Epithelial cell of prostate (primary cell): ENCODE measurements at regions not wholly inside any gene's neighbourhood (a gene's known extent, or its start where the extent isn't known, plus 50 kb on each side); places are given as distances from the start of the nearest gene placed in this dataset.
A peak's percentile ranks its signal among the peaks of the same experiment; 100 is the strongest.

Experiments
- DNase-seq: peaks from one replicate; pipeline ENCODE4 v3.0.0-alpha.2; 2011; ENCODE audit warnings: low read depth, low spot score
- H3K27ac ChIP-seq: fragments of 450-650 bp; 2 replicates; pipeline ENCODE4 v1.5.1; 2017; ENCODE audit warnings: mild to moderate bottlenecking

DNA sequence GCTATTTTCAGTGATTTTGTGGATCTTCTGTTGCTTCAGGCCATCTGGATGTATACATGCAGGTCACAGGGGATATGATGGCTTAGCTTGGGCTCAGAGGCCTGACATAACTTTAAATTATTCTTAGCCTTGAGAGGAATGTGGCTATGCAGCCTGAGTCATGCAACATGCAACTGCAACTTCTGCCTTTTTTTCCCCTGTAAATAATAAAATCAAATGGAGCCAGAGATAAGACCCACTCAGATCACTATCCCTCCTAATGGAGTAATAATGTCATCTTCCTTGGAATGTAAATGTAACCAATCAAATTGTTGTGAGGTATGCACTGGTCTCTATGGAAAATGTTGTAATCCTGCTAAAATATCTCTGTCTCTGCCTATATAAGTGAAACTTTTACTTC lies 54.9 kb downstream of the MAGEB17 start:
- H3K27ac ChIP-seq = no peak overlapping the region
- DNase-seq = no peak

DNA sequence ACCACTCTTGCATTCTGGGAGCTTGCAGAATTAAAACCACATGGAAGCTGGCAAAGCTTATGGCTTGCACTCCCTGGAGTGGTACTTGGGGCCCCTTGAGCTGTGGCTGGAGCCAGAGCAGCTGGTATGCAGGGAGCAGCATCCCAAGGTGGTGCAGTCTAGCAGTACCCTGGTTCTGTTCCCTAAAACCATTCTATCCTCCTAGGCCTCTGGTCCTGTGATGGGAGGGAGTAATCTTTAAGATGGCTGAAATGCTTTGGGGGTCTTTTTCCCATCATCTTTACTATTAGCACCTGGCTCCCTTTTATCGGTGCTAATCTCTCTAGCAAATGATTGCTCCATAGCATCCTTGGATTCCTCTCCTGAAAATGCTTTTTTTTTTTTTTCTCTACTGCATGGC lies 56.1 kb downstream of the MAGEB17 start:
- H3K27ac ChIP-seq = no peak overlapping the region
- DNase-seq = no peak

DNA sequence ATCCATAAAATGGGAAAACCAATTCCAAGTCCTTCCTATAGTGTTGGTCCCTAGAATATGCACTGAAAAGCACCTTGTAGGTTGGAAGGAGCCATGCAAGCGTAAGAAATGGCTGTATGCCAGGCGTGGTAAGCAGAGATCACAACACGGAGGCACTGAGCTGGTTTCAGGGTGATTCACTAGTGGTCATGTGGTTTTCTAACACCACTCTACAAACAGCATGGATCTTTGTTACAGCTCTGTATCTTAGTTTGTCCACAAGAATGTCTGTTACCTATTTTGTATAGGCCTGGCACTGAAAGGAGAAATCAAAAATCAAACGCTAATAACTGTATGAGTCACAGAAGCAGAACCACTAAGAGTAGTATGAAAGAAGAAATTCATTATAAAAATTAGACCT lies 71.9 kb downstream of the MAGEB17 start:
- H3K27ac ChIP-seq = no peak overlapping the region
- DNase-seq = peak; percentile 75

DNA sequence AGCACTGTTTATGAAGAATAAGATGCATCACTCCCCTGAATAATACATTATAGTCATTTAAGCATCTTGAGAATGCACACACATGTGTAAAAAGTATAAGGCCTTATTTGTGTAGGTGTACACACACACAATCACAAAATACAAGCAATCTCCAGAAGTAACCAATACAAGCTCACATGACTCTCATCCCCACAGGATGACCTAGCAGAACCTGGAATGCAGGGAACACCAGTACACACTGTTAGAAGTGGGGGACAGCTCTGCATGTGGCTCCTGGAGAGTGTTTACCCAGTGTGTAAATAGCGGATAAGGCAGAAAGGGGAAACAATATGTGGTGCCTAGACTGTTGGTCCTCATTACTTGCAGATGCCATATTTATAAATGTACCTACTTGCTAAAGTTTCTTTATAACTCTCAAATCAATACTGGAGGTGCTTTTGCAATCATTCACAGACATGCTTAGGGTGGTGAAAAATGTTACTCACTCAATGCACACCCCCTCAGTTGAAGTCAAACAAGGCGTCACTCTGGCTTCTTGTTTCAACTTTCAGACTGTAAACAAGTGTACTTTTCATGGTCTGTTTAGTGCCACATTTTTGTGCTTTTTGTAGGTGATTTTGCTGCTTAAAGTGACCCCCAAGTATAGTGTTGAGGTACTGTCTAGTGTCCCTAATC lies 73.1 kb downstream of the MAGEB17 start:
- DNase-seq = no peak
- no peak overlapping the region for H3K27ac ChIP-seq

DNA sequence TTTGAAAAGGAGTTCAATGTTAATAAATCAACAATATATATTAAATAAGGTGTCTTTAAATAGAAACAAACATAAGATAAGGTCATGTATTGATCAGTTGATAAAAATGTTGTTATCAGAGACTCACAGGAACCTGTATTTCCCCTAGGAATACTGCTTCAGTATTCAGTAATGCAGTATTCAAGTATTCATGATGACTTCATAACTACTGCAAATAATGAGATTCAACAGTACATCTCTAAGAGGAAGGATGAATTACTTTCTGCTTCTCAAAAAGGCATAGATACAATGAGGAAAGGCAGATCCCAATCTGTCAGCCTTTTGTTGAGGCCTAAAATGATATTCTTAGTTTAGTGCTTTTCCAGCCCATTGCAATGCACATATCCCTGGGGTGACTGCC lies 73.7 kb downstream of the MAGEB17 start:
- no peak for DNase-seq
- H3K27ac ChIP-seq = no peak overlapping the region

GRCh38 chrX:16250296-16250695 lies 83.0 kb downstream of the MAGEB17 start:
- H3K27ac ChIP-seq = no peak overlapping the region
- DNase-seq = no peak

DNA sequence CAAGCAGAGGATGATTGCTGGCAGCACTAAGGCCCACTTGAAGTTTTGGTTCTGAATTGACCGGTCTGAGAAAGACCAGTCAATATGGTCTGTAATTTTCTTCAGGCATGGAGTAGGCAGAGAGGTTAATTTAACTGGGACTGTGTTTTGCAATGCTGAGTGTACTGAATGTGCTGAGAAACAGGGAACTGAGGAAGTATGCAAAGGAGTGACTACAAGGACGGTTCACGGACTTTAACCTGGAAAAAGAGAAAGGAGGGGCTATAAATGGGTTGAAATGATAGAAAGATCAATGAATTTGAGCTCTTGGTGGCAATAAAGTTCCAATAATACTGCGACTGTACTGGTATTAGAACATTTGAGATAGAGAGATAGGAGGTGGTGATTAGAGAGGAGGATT lies 84.5 kb downstream of the MAGEB17 start:
- no peak for DNase-seq
- no peak overlapping the region for H3K27ac ChIP-seq

DNA sequence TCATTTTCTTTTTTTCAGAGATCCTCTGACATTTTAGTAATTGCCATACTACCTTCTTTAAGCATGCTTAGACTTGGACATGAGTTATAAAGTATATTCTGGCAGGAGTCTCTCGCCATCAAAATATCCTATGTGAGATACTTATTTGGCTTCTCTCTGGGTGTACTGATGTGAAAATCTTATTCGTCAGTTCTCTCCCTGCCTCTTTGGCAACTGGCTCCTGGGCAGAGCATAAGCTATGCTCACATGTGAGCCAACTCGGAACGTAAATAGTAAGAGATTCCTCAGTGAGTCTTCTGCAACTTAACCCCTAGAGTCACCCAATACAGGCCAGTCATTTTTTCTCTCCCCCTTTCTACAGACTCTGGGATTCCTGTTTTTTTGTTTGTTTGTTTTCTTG lies 91.6 kb downstream of the MAGEB17 start:
- no peak for DNase-seq
- no peak overlapping the region for H3K27ac ChIP-seq

GRCh38 chrX:16267431-16267830 lies 100.2 kb downstream of the MAGEB17 start:
- DNase-seq = no peak

DNA sequence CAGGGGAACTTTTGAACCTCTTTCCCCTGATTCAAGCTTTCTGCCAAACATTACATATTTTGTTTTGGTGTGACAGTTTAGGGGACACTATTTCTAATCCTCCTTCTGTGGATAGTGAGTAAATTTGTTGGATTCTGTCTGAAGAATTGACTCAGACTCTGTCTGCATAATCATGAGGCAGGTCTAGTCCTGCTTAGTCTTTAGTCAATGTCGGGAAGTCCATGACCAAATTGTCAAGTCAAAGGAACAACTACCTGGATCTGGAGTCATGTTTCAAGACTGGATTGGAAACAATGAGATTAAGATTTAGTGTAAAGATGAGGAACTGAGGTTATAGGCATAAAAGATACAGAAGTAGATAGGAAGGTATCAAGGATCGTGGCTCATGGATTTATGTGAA lies 100.9 kb downstream of the MAGEB17 start:
- peak; percentile 3 for DNase-seq
- no peak overlapping the region for H3K27ac ChIP-seq

More at GRCh38 chrX:16267431-16267830, 100.2 kb downstream of the MAGEB17 start:
- no peak overlapping the region for H3K27ac ChIP-seq

DNA sequence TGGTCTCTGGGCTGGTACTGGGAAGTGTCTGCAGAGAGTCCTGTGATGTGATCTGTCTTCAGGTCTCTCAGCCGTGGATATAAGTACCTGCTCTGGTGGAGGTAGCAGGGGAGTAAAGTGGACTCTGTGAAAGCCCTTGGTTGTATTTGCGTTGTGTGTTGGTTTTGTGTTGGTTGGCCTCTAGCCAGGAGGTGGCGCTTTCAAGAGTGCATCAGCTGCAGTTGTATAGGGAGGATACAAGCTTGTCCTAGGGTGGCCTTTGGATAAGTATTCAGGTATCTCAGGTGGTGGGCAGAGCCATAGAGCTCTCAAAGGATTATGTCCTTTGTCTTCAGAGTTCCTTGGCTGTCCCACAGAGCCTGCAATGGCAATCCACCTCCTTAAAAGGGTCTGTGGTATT lies 111.6 kb downstream of the MAGEB17 start:
- no peak for DNase-seq
- H3K27ac ChIP-seq = no peak overlapping the region

- no peak for DNase-seq
- no peak overlapping the region for H3K27ac ChIP-seq
Observed at GRCh38 chrX:16282209-16282608, 114.9 kb downstream of the MAGEB17 start.

GRCh38 chrX:16284842-16285241 lies 117.6 kb downstream of the MAGEB17 start:
- DNase-seq = no peak
- H3K27ac ChIP-seq = no peak overlapping the region

DNA sequence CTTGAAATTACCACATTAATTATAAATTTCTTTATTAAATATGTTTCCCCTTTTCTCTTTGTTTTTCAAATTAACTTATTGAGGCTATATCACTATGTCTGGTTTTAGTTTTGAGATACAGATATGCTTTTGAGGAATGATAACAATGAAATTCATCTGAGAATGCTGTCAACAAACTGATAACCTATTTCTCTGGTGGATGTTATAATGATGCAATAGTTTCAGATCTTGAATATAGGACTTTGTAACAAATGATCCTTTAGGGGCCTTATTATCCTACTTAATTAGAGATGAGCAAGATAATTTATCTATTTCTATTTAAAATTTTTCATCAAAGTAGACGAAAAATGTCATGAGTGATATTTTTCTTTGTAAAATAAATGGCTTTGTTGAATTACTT lies 123.7 kb downstream of the MAGEB17 start:
- H3K27ac ChIP-seq = no peak overlapping the region
- DNase-seq = no peak

- DNase-seq = no peak
- H3K27ac ChIP-seq = no peak overlapping the region
Observed at GRCh38 chrX:16300831-16301230, 133.6 kb downstream of the MAGEB17 start.

- no peak overlapping the region for H3K27ac ChIP-seq
- no peak for DNase-seq
Observed at GRCh38 chrX:16304751-16305150, 137.5 kb downstream of the MAGEB17 start.

GRCh38 chrX:16305187-16305586 lies 137.9 kb downstream of the MAGEB17 start:
- no peak overlapping the region for H3K27ac ChIP-seq
- DNase-seq = no peak

DNA sequence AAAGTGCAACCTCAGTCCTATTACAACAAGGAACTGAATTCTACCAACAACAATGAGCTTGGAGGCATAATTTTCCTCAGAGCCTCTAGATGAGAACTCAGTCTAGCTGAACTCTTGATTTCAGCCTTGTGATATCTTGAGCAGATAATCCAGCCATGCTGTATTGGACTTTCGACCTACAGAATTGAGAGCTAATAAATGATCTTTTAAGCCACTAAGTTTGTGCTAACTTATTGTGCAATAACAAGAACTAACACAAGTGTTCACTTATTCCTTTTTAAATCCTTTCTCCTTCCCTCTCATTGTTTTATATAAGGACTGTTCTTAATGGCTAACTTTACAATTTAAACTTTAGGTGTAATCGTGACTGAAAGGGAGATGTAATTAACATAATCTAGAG lies 140.7 kb downstream of the MAGEB17 start:
- H3K27ac ChIP-seq = no peak overlapping the region

DNA sequence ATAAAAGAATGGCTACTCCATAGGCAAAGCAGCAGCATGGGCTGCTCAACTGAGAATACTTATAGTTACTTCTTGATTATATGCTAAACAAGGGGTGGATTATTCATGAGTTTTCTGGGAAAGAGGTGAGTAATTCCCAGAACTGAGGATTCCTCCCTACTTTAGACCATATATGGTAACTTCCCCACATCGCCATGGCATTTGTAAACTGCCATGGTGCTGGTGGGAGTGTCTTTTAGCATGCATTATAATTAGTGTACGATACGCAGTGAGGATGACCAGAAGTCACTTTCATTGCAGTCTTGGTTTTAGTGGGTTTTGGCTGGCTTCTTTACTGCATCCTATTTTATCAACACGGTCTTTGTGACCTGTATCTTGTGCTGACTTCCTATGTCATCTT lies 141.5 kb downstream of the MAGEB17 start:
- DNase-seq = no peak

More for the DNA sequence above, 140.7 kb downstream of the MAGEB17 start:
- DNase-seq = no peak

GRCh38 chrX:16310326-16310725 lies 143.0 kb downstream of the MAGEB17 start:
- DNase-seq = no peak
- no peak overlapping the region for H3K27ac ChIP-seq

More for the DNA sequence above, 141.5 kb downstream of the MAGEB17 start:
- no peak overlapping the region for H3K27ac ChIP-seq

GRCh38 chrX:16311671-16312070 lies 144.4 kb downstream of the MAGEB17 start:
- no peak for DNase-seq
- no peak overlapping the region for H3K27ac ChIP-seq

DNA sequence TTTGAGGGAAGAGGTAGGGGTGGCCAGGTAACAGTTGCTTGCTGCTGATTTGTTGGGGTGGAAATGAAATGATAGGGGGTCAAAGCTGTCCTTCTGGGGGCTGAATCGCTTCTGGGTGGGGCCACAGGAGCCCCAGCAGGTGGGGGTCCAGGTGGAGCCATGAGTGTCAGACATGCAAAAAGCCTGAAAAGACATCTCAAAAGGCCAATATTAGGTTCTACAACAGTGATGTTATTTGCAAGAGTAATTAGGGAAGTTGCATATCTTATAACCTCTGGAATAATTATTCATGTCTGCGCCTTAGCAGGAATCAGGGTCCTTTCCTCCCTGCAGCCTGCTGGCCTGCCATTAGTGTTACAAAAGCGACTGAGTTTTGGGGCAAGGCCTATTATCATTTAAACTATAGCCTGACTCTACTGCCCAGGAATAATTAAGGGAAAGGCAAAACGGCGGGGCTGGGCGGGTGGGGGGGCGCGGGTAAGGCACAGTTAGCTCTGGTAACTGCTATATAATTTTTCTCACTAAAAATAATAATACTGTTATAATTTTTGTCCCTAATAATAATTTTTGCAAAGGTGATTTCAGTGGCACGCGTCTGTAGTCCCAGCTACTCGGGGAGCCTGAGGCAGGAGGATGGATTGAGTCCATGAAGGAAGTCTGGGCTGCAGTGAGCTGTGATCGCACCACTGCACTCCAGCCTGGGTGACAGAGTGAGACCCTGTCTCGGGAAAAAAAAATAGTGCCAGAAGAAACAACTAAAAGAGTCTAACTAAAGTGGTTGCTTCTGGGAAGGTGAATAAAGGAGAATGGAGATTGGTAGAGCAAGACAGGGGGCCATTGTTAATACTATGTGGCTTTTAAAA lies 145.7 kb downstream of the MAGEB17 start:
- H3K27ac ChIP-seq = no peak overlapping the region
- no peak for DNase-seq
